COLO668 (cell line): ENCODE measurements at regions not wholly inside any gene's neighbourhood (a gene's known extent, or its start where the extent isn't known, plus 50 kb on each side); places are given as distances from the start of the nearest gene placed in this dataset.

Experiments
- DNase-seq: peaks from one replicate; lab custom pipeline; 2025; ENCODE audit not compliant: unreplicated experiment; lab: John Stamatoyannopoulos, UW

DNA sequence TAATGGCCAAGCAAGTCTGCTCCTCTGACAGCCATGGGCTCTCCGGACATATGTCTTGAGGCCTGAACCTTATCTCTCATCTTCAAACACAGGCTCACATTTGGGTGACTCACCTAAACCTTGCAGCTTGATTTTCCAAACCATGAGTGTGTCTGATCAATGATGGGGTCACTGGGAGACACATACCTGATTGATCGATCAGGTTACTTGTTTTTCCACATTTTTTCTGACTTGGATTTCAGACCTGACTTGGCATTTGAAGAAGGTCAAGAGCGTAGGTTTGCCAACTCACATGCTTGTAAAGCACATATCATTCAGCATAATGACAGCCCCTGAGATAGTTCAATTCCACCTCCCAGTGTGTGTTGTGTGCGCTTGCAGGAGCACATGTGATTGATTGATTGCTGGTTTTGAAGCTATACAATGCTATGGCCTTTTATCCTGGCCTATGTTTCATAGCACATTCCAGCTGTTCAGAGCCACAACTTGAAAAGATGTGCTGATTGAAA lies 116.7 kb upstream of the KIRREL3 start:
- no peak for DNase-seq

DNA sequence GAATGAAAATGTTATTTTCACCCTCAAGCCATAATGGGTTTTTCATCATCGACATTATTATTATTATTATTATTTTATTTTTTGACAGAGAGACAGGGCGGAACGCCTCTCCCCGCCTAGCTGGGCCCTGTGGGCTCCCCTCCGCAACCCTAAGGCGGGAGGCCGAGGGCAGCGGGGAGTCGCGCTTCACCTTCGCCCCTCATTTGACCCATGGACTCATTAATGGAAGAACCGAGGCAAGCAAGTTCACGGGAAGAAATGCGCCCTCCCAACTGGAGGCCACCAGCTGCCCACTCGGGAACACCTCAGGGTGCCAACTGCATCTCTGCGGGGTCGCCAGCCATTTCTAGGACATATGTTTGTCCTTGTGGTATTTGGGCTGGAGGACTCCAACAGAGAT lies 115.3 kb upstream of the KIRREL3 start:
- DNase-seq: no peak

DNA sequence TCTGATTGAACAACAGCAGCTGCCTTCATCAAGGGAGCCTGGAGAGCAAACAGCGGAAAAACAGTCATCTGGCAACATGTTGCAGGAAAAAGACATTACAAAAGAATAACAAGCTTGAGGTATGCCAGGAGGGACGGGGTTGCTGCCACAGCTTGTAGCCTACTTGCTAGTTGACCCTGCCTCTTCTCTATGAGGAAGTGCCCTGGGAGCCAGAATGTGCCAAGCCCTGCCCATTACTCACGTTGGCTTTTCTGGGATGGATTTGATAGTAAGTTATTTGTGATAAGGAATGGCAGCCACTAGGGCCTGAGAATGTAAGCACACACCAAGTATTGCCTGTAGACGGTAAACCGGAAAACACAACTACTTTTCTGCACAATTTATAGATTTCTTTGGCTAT lies 113.5 kb upstream of the KIRREL3 start:
- DNase-seq: no peak

DNA sequence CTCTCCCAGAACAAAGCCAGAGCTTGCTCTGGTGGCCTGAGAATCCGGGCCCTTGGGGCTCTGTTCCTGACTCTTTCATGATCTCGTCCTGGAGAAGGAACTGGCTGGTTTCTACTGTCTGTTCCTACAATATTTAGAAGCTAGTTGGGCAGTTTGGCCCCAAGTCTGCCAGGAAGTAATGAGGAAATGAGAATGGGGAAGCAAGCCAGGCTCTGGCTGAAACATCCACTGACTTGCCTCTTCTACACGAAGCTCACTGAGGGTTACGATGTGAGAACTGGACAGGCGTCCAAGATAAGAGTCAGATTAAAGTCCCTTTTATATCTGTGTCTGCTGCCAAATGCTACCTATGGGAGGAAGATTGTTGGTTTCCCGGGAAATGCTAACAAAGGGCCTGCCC lies 110.0 kb upstream of the KIRREL3 start:
- DNase-seq: no peak

DNA sequence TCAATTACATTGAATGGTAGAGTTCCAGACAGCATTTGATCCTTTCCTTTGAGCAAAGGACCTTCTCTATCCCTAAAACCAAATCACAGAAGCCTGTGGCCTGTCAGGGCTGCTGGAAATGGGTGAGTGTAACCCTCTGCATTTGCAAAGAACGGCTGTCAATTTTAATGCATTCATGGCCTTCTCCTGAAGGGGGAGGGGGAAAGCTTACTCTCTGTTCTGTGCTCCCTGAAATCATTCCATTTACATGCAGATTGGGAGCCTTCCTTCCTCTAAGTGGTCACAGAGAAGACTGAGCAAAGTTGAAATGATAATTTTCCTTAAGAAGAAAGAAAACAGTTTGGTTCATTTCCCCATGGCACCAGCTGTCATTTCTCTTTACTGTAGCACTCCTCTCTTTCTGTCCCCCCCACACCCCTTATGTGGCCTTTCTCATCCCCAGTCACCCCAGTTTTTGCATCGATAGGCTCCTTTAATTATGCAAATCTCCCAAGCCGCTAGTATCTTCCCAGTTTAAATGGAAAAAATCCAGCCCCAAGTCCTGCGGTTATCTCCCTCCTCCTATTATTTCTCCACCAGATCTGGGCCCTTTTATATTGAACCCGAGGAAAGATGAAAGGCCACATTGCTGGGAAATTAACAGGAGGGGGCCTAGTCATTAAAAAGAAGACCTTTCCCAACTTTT lies 109.4 kb upstream of the KIRREL3 start:
- no peak for DNase-seq

DNA sequence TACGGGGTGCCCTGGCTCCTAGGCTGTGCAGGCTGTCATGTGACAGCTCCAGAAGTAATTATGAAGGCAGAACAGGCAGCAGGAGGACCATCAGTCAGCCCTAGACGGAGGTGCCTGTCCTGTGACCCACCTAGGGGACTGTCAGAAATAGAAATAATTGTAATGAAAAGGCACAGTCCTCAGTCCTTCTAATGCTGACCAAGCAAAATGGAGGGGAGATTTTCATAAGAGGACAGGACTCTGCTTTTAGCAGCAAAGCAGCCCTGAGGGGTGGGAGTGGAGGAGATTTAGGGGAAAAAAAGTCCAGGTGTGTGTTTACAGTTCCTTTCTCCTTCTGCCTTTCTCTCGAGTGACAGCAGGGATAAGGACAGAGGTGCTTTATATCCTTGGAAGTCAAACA lies 108.3 kb upstream of the KIRREL3 start:
- DNase-seq: no peak

DNA sequence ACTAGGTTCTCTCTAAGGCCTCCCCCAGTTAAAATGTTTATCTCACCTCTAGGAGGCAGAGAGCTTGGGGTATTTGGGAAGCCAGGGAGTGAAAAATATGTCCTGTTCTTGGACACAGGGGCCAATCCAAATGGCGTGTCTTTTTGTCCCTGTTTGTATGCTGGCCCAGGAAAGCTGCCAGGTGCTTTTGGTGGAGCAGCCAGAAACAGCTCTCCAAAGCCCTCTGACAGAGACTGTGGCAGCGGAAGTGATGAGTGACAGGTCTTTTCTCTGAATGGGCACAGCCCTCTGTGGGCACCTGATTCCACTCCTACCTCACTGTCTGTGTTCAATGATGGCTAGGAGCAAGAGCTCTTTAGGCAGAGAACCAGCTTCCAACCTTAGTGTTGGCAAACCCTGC lies 106.4 kb upstream of the KIRREL3 start:
- DNase-seq: peak; percentile 17

DNA sequence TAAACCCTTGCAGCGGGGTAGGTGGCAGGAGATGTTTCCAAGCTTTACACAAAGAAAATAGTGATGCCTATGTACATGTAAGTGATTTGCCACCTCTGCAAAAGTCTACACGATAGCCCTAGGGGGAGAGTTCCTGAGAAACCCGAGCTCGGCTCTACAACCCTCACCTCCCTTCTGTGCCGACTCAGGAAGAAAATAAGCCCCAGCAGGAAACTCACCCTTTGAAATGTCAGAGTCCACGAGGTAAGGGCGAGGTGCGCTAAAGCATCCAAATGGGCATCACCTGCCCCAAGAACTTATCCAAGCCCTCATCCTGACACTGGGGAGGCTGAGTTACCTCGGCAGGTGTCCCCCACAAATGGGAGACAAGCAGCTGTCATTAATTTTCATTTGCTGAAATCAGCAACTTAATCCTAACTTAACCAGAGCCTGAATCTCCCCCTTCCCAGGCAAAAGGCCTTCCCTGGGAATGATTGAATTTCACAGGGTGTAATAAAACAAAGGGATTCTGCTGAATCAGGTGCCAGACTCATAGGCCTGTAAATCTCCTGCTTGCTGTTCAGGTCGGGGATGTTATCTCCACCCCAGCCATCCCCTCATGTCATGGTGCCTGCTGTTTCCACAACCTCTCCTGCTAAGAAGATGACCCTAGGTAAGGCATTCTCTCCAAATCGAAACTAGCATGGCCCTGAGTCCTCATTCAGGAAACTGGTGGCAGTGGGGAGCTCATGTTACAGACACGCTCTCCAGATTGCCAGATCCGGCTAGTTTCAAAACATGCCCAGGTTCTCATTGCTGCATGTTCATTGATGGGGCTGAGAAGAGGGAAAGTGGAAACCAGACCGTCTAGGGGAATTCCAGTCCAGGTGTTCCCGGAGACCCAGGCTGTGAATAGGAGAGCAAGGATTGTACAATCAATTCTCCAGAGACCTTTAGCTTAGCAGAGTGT lies 105.3 kb upstream of the KIRREL3 start:
- peak; percentile 85 for DNase-seq

DNA sequence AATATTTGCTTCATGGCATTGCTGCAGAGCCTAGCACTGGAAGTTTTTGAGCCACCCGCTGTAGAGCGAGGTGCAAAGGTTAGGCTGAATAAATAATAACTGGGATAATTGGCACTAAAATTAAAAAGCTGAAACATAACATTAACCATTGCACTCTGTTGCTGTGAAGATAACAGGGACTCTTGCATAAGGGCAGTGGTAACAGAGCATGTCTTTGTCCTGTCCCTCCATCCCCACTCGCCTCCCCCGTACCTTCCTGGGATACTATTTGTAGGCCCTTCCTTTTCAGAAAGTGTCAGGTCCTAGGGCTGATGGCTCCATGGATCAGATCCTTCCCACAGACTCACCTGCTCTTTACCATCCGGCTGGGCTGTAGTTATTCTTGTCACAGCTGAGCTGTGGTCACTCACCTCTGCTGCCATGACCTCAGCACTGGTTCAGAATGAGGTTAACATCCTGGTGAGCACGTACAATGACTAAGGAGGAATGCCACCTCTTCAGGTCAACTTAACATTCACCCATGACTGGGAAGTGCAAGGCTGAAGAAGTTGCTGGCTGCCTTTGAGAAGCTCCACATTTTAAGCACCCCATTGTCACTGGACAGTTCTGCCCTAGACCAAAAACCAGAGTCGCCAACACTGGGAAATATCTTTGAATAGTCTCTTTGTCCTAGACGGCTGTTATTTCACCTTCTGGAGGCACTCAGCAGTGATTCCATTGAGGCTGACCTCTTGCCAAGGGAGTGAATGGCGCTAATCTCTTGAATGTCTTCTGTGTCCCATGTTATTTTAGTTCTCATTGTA lies 103.2 kb upstream of the KIRREL3 start:
- DNase-seq: no peak

DNA sequence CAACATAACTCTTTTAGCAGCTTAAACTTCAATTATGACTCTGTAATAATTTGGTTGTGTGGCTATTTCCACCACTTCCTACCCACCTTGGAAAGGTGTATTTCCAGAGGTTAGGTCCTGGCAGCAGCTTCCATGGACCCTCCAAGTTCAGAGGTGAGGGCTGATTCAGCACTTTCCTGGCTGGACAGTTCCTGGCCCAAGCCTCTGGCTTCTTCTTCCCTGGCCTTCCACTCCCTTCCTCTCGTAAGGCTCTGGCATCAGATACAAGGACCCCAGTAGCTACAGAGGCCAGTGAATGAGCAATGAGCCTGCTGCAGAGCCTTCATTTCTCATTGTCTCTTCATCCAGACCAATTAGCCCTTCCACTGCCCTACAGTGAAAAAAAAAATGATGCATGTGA lies 98.1 kb upstream of the KIRREL3 start:
- no peak for DNase-seq

DNA sequence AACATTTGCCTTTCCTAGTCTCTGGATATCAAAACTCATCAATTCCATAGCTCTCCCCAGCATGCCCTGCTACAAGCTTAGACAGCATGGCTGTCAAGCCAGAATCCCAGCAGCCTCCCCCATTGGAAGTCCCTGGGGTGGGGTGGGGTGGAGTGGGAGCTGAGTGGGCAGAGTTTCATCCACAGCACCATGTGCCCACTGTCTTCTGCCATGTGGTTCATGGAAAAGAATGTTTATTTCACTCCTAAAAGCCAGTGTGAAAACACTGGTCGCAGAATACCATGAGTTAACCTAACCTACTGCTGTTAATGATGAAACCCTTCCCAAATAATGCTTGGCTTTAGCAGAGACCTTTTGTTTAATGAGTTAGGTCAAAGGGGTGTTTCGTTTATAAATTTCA lies 80.2 kb upstream of the KIRREL3 start:
- no peak for DNase-seq

DNA sequence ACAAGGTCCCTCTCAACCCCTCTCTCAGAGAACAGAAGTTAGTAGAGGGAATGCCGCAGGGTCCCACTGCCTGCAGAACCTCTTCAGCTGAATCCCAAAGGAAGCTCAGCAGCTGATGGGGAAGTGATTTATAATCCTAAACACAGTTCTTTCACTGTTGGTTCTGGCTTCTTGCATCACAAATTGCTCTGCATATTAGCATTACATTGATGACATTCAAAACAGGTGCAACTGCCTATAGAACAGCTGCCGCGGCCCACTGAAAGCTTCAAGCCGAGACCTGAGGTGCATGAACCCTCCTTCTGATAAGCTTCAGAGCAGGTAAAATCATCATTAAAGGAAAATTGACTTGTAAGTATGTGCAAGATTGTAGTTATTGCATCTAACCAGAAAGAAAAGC lies 75.2 kb upstream of the KIRREL3 start:
- no peak for DNase-seq

DNA sequence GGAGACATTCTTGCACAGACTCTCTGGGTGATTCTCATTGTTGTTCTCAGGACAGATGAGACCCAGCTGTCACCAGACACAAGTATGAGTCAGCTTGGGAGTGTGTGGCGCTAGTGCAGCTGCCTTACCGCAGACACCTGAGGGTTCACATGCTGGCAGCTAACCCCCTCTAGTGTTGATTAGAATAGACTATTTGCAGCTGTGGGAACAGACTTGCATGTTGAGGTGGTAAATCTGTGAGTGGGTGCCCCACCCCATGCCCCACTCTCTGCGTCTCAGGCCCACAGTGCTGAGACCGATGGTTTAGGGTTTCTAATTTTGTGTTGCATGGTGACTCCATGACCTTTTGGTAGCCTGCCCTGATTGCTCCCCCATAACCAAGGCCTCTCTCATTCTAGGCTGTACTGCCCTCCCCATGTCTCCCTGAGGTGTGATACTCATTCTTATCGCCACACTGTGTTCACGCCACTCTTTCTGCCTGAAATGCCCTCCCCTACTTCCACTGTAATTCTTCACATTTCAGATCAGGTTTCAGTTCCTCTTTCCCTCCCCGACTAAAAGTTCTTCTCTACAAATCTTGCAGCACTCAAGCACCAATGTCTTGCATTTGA lies 73.7 kb upstream of the KIRREL3 start:
- DNase-seq: peak; percentile 69

DNA sequence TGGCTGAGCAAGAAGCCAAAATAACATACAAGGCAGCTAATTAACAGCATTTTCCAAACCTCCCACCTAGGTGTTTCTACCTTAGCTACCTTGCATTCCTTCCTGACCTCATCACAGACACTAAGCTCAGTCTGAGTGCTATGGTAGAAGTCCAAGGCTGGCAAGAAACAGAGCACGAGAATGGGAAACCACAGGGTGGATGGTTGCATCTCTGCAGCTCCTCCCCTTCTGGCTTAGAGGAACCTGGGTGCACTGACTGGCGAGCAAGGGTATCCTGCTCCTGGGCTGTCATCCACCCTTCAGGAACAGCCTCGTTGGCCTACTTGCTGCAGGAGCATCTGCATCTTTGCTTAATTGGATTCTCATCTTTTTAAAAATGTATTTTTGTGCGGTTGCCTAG lies 73.1 kb upstream of the KIRREL3 start:
- DNase-seq: no peak

DNA sequence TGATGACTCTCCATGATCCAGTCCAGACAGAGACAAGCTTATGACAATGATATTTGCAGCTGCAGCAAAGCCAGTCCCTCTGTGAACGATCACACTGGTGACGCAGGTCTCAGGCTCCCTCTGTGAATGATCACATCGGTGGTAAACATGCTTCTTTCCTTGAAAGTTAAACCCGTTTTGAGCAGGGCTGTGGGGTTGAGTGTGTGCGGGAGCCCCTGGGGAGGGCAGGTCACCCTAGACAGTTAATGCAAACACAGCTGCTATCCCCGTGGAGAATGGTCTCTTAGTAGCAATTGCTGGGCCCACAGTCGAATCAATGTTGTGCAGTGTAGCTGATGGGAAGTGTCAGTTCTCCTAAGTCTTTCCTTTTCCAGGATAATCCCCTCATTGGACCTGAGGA lies 71.0 kb upstream of the KIRREL3 start:
- peak; percentile 79 for DNase-seq

DNA sequence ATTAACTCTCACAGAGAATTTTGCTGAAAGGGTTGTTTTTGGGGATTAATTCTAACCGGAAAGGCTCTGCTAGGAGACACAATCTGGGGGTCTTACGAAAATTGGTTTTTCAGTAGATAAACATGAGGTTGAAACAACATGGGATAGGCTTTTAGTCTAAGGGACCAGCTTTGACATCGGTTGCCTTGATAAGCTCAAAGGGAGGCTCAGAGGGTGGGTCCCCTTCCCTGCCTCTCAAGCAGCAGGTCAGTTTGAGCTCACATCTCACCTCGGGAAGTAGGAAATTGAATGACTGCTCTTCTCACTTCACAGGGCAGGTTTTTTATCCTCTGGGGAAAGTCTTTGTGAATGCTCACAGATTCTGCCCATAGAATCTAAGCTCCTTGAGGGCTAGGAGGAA lies 70.2 kb upstream of the KIRREL3 start:
- DNase-seq: no peak

DNA sequence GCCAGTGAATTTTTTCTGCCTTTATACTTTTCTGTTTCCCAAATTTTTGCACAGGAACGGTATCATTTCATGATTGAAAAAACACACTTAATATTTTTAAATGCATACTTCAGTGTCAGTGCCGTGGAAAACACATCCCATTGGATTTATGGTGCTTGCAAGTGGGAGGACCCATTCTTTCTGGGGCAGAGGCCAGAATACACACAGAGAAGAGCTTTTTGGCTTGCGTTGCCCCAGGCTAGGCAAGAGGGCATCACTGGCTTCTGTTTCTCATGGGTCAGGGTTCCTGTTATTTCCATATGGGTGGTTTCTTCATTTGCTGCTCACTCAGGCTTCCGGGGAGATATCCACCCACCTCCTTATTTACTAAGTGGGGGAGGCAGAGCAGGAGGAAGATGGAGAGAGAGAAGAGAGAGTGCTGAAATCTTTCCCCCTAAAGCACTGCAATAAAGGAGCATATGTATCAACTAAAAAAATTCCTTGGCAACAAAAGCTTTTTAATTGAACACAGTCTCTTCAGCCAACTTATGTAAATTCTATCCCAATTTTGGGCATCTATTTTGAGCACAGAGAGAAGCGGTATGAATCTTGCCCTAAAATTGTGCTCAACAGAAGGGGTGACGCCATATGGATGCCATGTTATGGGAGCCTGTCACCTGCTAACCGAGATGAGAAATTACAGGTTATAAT lies 66.0 kb upstream of the KIRREL3 start:
- DNase-seq: no peak

DNA sequence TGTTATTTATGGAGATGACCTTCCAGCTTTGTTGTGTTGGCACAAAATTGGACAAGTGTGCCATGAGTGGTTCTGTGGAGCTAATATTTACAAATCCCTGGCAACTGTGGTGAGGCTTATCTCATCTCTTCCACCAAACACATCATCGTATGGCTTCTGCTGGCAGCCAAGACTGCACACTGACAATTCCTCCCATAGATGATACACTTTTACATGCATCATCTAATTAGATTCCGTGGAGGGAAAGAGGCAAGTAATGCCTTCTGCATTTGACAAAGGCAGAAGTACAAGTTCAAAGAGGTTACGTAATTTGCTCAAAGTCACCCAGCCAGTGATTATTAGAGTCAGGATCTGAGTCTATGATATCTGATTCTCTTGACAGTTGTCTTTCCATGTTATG lies 62.7 kb upstream of the KIRREL3 start:
- DNase-seq: no peak

DNA sequence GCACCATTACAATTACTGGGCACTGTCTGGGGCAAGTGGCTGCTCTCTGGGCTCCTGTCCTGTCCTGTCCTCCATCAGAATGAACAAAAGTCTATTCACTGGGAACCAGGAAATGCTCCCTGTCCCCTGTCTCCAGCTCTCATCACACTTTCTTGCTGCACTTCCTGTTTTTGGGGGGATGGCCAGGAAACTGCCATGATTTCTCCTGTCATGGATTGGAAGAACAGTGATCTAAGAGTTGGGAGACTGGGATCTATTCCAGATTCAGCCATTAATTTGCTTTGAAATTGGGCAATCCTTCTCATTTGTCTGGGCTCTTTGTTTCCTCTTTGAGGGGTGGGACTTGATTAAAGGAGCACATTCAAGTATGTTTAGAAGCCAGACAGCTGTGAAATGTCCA lies 61.4 kb upstream of the KIRREL3 start:
- DNase-seq: no peak

DNA sequence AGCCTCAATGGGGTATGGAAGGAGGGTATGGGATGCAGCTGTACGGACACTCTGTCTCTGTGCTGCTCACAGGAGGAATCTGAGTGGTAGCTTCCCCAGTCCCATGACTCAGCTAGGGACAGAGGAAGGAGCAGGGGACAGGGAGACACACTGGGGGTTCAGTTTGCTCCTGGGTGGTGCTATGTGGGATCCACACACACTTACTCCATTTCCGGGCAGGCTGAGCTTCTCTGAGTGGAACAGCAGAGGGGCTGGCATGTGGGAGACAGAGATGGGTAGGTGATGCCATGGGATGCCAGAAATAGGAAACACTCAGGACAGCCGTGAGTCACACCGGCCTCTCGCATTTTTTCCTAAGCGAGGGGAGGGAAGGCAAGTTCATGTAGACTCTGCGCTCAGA lies 59.2 kb upstream of the KIRREL3 start:
- DNase-seq: no peak
